ENCODE measurements at regions not wholly inside any gene's neighbourhood (a gene's known extent, or its start where the extent isn't known, plus 50 kb on each side); places are given as distances from the start of the nearest gene placed in this dataset.

DNA sequence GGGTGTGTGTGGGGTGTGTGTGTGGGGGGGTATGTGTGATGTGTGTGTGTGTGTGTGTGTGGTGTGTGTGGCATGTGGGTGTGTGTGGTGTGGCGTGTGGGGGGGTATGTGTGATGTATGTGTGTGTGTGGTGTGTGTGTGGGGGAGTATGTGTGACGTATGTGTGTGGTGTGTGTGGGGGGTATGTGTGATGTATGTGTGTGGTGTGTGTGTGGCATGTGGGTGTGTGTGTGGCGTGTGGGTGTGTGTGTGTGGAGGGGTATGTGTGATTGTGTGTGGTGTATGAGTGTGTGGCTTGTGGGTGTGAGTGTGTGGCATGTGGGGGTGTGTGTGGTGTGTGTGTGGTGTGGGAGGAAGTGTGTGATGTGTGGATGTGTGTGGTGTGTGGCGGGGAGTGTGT lies 442.3 kb downstream of the PREX1 start:
- TF ChIP-seq ZNF565 (CRISPR knock-in tag; conservative IDR thresholded peaks at IDR 0.05; ENCODE audit: low read depth) (no peak), SNAI2 (CRISPR knock-in tag; IDR thresholded peaks at IDR 0.05) (no peak), ZFP30 (CRISPR knock-in tag; IDR thresholded peaks at IDR 0.05) (no peak), OSR1 (CRISPR knock-in tag; IDR thresholded peaks at IDR 0.05) (no peak), ZNF8 (CRISPR knock-in tag; IDR thresholded peaks at IDR 0.05) (no peak), ZC3H10 (CRISPR knock-in tag; IDR thresholded peaks at IDR 0.05) (no peak), ZNF70 (CRISPR knock-in tag; IDR thresholded peaks at IDR 0.05) (no peak), GLIS3 (CRISPR knock-in tag; IDR thresholded peaks at IDR 0.05) (no peak), TCF4 (CRISPR knock-in tag; IDR thresholded peaks at IDR 0.05; ENCODE audit: borderline replicate concordance) (no peak), ESRRG (CRISPR knock-in tag; IDR thresholded peaks at IDR 0.05) (no peak), ARNTL (CRISPR knock-in tag; IDR thresholded peaks at IDR 0.05; ENCODE audit: borderline replicate concordance, low read depth) (no peak), TOX (CRISPR knock-in tag; IDR thresholded peaks at IDR 0.05; ENCODE audit: borderline replicate concordance) (no peak), BACH2 (CRISPR knock-in tag; IDR thresholded peaks at IDR 0.05; ENCODE audit: borderline replicate concordance) (no peak), ISL1 (CRISPR knock-in tag; IDR thresholded peaks at IDR 0.05) (no peak)
- TF ChIP-seq, protein P1, sequence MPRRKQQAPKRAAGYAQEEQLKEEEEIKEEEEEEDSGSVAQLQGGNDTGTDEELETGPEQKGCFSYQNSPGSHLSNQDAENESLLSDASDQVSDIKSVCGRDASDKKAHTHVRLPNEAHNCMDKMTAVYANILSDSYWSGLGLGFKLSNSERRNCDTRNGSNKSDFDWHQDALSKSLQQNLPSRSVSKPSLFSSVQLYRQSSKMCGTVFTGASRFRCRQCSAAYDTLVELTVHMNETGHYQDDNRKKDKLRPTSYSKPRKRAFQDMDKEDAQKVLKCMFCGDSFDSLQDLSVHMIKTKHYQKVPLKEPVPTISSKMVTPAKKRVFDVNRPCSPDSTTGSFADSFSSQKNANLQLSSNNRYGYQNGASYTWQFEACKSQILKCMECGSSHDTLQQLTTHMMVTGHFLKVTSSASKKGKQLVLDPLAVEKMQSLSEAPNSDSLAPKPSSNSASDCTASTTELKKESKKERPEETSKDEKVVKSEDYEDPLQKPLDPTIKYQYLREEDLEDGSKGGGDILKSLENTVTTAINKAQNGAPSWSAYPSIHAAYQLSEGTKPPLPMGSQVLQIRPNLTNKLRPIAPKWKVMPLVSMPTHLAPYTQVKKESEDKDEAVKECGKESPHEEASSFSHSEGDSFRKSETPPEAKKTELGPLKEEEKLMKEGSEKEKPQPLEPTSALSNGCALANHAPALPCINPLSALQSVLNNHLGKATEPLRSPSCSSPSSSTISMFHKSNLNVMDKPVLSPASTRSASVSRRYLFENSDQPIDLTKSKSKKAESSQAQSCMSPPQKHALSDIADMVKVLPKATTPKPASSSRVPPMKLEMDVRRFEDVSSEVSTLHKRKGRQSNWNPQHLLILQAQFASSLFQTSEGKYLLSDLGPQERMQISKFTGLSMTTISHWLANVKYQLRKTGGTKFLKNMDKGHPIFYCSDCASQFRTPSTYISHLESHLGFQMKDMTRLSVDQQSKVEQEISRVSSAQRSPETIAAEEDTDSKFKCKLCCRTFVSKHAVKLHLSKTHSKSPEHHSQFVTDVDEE (CRISPR knock-in tag; IDR thresholded peaks at IDR 0.05), result no peak
- TF ChIP-seq, protein P2, sequence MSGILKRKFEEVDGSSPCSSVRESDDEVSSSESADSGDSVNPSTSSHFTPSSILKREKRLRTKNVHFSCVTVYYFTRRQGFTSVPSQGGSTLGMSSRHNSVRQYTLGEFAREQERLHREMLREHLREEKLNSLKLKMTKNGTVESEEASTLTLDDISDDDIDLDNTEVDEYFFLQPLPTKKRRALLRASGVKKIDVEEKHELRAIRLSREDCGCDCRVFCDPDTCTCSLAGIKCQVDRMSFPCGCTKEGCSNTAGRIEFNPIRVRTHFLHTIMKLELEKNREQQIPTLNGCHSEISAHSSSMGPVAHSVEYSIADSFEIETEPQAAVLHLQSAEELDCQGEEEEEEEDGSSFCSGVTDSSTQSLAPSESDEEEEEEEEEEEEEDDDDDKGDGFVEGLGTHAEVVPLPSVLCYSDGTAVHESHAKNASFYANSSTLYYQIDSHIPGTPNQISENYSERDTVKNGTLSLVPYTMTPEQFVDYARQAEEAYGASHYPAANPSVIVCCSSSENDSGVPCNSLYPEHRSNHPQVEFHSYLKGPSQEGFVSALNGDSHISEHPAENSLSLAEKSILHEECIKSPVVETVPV (CRISPR knock-in tag; IDR thresholded peaks at IDR 0.05), result no peak
- TF ChIP-seq, protein P3, sequence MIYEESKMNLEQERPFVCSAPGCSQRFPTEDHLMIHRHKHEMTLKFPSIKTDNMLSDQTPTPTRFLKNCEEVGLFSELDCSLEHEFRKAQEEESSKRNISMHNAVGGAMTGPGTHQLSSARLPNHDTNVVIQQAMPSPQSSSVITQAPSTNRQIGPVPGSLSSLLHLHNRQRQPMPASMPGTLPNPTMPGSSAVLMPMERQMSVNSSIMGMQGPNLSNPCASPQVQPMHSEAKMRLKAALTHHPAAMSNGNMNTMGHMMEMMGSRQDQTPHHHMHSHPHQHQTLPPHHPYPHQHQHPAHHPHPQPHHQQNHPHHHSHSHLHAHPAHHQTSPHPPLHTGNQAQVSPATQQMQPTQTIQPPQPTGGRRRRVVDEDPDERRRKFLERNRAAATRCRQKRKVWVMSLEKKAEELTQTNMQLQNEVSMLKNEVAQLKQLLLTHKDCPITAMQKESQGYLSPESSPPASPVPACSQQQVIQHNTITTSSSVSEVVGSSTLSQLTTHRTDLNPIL (CRISPR knock-in tag; IDR thresholded peaks at IDR 0.05; ENCODE audit: low read depth), result no peak
- TF ChIP-seq, protein P4, sequence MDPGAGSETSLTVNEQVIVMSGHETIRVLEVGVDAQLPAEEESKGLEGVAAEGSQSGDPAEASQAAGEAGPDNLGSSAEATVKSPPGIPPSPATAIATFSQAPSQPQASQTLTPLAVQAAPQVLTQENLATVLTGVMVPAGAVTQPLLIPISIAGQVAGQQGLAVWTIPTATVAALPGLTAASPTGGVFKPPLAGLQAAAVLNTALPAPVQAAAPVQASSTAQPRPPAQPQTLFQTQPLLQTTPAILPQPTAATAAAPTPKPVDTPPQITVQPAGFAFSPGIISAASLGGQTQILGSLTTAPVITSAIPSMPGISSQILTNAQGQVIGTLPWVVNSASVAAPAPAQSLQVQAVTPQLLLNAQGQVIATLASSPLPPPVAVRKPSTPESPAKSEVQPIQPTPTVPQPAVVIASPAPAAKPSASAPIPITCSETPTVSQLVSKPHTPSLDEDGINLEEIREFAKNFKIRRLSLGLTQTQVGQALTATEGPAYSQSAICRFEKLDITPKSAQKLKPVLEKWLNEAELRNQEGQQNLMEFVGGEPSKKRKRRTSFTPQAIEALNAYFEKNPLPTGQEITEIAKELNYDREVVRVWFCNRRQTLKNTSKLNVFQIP (CRISPR knock-in tag; IDR thresholded peaks at IDR 0.05; ENCODE audit: borderline replicate concordance, low read depth), result no peak
- ATAC-seq, result no peak

DNA sequence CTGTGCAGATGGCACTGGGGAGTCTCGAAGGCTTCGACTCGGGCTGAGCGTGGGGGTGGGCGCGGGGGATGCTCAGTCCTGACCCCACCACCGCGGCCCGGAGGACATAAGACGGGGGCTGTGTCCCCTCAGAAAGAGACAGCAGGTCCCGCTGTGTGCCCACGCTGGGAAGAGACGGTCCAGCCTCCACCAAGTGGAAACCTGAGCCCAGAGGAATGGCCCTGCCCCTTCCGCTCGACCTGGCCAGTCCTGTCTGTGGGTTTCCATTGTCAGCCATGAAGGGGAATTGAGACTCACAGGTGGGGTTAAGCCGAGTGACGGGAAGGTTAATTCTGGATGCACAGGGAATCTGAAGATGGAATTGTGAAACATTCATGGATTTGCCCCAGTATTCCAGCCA lies 442.7 kb downstream of the PREX1 start:
- TF ChIP-seq ZFP30 (CRISPR knock-in tag; IDR thresholded peaks at IDR 0.05), result no peak
- TF ChIP-seq ISL1 (CRISPR knock-in tag; IDR thresholded peaks at IDR 0.05), result no peak
- TF ChIP-seq ZNF565 (CRISPR knock-in tag; conservative IDR thresholded peaks at IDR 0.05; ENCODE audit: low read depth), result no peak
- no peak for TF ChIP-seq OSR1 (CRISPR knock-in tag; IDR thresholded peaks at IDR 0.05)
- no peak for TF ChIP-seq ARNTL (CRISPR knock-in tag; IDR thresholded peaks at IDR 0.05; ENCODE audit: borderline replicate concordance, low read depth)
- no peak for TF ChIP-seq SNAI2 (CRISPR knock-in tag; IDR thresholded peaks at IDR 0.05)
- no peak for TF ChIP-seq GLIS3 (CRISPR knock-in tag; IDR thresholded peaks at IDR 0.05)

DNA sequence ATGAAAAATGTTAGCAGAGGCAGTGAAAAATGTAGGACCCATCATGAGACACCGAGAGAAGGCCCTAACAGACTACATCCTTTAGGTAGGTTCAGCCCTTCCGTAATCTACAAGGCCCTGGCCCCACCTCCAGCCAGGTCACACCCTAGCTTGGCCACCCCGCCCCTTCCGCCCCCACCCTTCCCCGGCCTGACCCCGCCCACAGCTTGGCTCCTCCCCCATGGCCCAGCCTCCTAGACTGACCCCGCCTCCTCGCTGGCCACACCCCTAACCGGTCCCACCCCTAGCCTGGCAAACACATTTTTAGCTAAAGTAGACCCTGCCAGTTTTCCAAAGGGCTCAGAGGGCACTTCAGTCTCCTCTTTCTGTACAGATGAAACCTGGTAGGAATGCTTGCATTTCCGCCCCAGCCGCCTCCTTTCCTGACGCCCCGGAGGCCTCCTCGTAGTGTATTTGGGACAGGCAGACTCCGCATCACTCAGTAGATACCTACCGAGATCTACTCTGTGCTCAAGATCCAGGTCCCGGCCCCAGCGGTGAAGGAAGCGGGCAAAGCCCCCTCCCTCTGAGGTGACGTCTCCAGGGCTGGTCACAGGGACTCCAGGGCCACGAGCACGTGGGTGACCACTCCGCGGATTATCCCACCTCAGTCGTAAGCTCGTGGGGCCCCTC lies 443.5 kb downstream of the PREX1 start:
- TF ChIP-seq ESRRG (CRISPR knock-in tag; IDR thresholded peaks at IDR 0.05) (no peak), ZC3H10 (CRISPR knock-in tag; IDR thresholded peaks at IDR 0.05) (no peak), ZNF8 (CRISPR knock-in tag; IDR thresholded peaks at IDR 0.05) (no peak)
- TF ChIP-seq, protein P1 (CRISPR knock-in tag; IDR thresholded peaks at IDR 0.05), result no peak
- no peak; the same call in 2 of the 3 replicates for ATAC-seq

More for the DNA sequence above, 442.7 kb downstream of the PREX1 start:
- no peak for ATAC-seq

Data from SK-N-SH treated with all-trans-retinoic acid at 6 μM for 48 hours (cell line).